ENCODE measurements at regions not wholly inside any gene's neighbourhood (a gene's known extent, or its start where the extent isn't known, plus 50 kb on each side); places are given as distances from the start of the nearest gene placed in this dataset.

DNA sequence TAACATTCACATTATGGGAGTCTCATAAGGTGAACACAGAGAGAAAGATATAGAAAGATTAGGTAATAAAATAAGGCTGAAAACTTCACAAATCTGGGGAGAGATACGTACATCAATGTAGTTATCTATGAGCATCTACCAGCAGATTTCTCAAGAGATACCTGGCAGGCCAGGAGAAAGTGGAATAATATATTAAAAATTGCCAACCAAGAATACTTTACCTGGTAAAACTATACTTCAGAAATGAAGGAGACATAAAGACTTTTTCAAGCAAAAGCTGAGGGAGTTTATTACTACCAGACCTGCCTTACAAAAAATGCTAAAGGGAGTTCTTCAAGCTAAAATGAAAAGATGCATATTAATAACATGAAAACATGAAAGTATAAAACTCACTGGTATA lies 78.8 kb upstream of the COMTD1 start:
- intact Hi-C loops (cut with micrococcal nuclease; ENCODE audit: unreplicated experiment): no loop called here
- Histone ChIP-seq H3K79me2 (ENCODE audit: low read depth) (no peaks in the 10 kb centered on the region), H3K27ac (no peak overlapping the region), H3K4me1 (replicated peaks; ENCODE audit: insufficient read depth) (no peaks in the 10 kb centered on the region), H2AFZ (no peak overlapping the region), H4K20me1 (ENCODE audit: insufficient read depth) (no peaks in the 10 kb centered on the region), H3K9me2 (ENCODE audit: insufficient read depth) (no peaks in the 10 kb centered on the region), H3K36me3 (ENCODE audit: low read depth) (0 out of 2 replicates have a peak, but pooled peaks cover 3% of the 10 kb centered on the region), H3K4me3 (no peak overlapping the region), H3K4me2 (no peak overlapping the region), H3K9me3 (ENCODE audit: insufficient read depth, low read depth) (peaks cover 20% of the 10 kb centered on the region), H3F3A (ENCODE audit: insufficient read depth, low read depth) (no peaks in the 10 kb centered on the region), H3K27me3 (ENCODE audit: insufficient read depth, low read depth) (no peaks in the 10 kb centered on the region)
- ChIA-PET POLR2A (ENCODE audit: unreplicated experiment) (no interaction called here), CTCF (no interaction called here)
- DNase-seq: no peak
- no peak for TF ChIP-seq EZH2 (IDR thresholded peaks at IDR 0.05; ENCODE audit: low read depth)
- TF ChIP-seq, protein P1, sequence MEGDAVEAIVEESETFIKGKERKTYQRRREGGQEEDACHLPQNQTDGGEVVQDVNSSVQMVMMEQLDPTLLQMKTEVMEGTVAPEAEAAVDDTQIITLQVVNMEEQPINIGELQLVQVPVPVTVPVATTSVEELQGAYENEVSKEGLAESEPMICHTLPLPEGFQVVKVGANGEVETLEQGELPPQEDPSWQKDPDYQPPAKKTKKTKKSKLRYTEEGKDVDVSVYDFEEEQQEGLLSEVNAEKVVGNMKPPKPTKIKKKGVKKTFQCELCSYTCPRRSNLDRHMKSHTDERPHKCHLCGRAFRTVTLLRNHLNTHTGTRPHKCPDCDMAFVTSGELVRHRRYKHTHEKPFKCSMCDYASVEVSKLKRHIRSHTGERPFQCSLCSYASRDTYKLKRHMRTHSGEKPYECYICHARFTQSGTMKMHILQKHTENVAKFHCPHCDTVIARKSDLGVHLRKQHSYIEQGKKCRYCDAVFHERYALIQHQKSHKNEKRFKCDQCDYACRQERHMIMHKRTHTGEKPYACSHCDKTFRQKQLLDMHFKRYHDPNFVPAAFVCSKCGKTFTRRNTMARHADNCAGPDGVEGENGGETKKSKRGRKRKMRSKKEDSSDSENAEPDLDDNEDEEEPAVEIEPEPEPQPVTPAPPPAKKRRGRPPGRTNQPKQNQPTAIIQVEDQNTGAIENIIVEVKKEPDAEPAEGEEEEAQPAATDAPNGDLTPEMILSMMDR (conservative IDR thresholded peaks at IDR 0.05): no peak
- BruUV-seq (replicated peaks): no TSS peak

DNA sequence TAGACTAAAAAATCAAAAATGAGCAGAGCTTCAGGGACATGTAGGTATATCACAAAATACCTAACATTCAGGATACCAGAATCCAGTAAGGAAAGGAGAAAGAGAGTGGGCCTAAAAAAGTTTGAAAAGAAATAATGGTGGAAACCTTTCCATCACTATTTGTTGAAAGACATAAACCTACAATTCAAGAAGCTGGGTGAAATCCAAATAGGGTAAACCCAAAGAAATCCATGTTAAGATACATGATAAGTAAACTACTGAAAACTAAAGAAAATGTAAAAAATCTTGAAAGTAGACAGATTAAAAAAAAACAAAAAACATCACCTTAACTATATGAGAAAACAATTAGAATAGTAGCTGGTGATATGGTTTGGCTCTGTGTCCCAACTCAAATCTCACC lies 76.7 kb upstream of the COMTD1 start:
- H3K9me3 ChIP-seq (ENCODE audit: insufficient read depth, low read depth): peaks cover 28% of the 10 kb centered on the region
- ChIA-PET CTCF (no interaction called here), POLR2A (ENCODE audit: unreplicated experiment) (no interaction called here)
- H3K4me2 ChIP-seq: no peak overlapping the region
- no TSS peak for BruUV-seq (replicated peaks)
- H3K27me3 ChIP-seq (ENCODE audit: insufficient read depth, low read depth): no peaks in the 10 kb centered on the region
- DNase-seq: no peak
- no peaks in the 10 kb centered on the region for H3F3A ChIP-seq (ENCODE audit: insufficient read depth, low read depth)
- no peaks in the 10 kb centered on the region for H3K36me3 ChIP-seq (ENCODE audit: low read depth)
- H3K79me2 ChIP-seq (ENCODE audit: low read depth): no peaks in the 10 kb centered on the region
- intact Hi-C loops (cut with micrococcal nuclease; ENCODE audit: unreplicated experiment): no loop called here
- TF ChIP-seq, protein P1 (conservative IDR thresholded peaks at IDR 0.05): no peak
- H3K4me3 ChIP-seq: no peak overlapping the region
- no peaks in the 10 kb centered on the region for H3K4me1 ChIP-seq (replicated peaks; ENCODE audit: insufficient read depth)
- no peak overlapping the region for H3K27ac ChIP-seq
- H3K9me2 ChIP-seq (ENCODE audit: insufficient read depth): no peaks in the 10 kb centered on the region
- H4K20me1 ChIP-seq (ENCODE audit: insufficient read depth): no peaks in the 10 kb centered on the region
- no peak overlapping the region for H2AFZ ChIP-seq

- Histone ChIP-seq H3K9me3 (ENCODE audit: insufficient read depth, low read depth) (peaks cover 15% of the 10 kb centered on the region; the same call in 1 of the 2 replicates), H3K4me2 (no peak overlapping the region), H3K9me2 (ENCODE audit: insufficient read depth) (no peaks in the 10 kb centered on the region), H3K36me3 (ENCODE audit: low read depth) (peaks cover 23% of the 10 kb centered on the region), H3K4me1 (replicated peaks; ENCODE audit: insufficient read depth) (no peaks in the 10 kb centered on the region), H3F3A (ENCODE audit: insufficient read depth, low read depth) (0 out of 2 replicates have a peak, but pooled peaks cover 10% of the 10 kb centered on the region), H4K20me1 (ENCODE audit: insufficient read depth) (no peaks in the 10 kb centered on the region), H3K79me2 (ENCODE audit: low read depth) (no peaks in the 10 kb centered on the region), H3K27me3 (ENCODE audit: insufficient read depth, low read depth) (no peaks in the 10 kb centered on the region), H3K4me3 (no peak overlapping the region), H2AFZ (no peak overlapping the region), H3K27ac (no peak overlapping the region)
- BruUV-seq (replicated peaks): no TSS peak
- TF ChIP-seq EZH2 (IDR thresholded peaks at IDR 0.05; ENCODE audit: low read depth): no peak
- TF ChIP-seq, protein P1 (conservative IDR thresholded peaks at IDR 0.05): no peak
- CTCF ChIA-PET: no interaction called here
- POLR2A ChIA-PET (ENCODE audit: unreplicated experiment): no interaction called here
- intact Hi-C loops (cut with micrococcal nuclease; ENCODE audit: unreplicated experiment): no loop called here
- no peak for DNase-seq
Observed at GRCh38 chr10:75305675-75306074, 69.9 kb upstream of the COMTD1 start.
